ENCODE measurements at regions not wholly inside any gene's neighbourhood (a gene's known extent, or its start where the extent isn't known, plus 50 kb on each side); places are given as distances from the start of the nearest gene placed in this dataset.

- no peaks in the 10 kb centered on the region for H3K27me3 Mint-ChIP-seq (ENCODE audit: insufficient read depth, low read depth)
- TF ChIP-seq EZH2 (IDR thresholded peaks at IDR 0.05) (no peak), EZH2phosphoT487 (IDR thresholded peaks at IDR 0.05) (no peak), CTCF (IDR thresholded peaks at IDR 0.05) (no peak)
- H3K27ac Mint-ChIP-seq: no peak overlapping the region
Observed at GRCh38 chr2:185645529-185645928, 93.1 kb upstream of the FSIP2 start.

GRCh38 chr2:185658750-185659149 is 79.9 kb upstream of the FSIP2 start:
- Histone ChIP-seq H3K4me3 (no peak overlapping the region), H3K4me1 (no peaks in the 10 kb centered on the region), H3F3A (ENCODE audit: low read depth) (no peaks in the 10 kb centered on the region), H2AFZ (replicated peaks) (no peak overlapping the region), H3K27ac (no peak overlapping the region), H4K20me1 (ENCODE audit: low read depth) (no peaks in the 10 kb centered on the region), H3K4me2 (no peak overlapping the region), H3K79me2 (ENCODE audit: low read depth) (no peaks in the 10 kb centered on the region), H3K36me3 (no peaks in the 10 kb centered on the region), H3K9me3 (ENCODE audit: low read depth) (no peaks in the 10 kb centered on the region), H3K27me3 (no peaks in the 10 kb centered on the region), H3K9ac (no peak overlapping the region)
- DNase-seq (ENCODE audit: low spot score): no peak
- no peak overlapping the region for H3K27ac Mint-ChIP-seq
- no peak for TF ChIP-seq CTCF (IDR thresholded peaks at IDR 0.05)
- no peak for TF ChIP-seq EZH2phosphoT487 (IDR thresholded peaks at IDR 0.05)
- no peak for TF ChIP-seq EZH2 (IDR thresholded peaks at IDR 0.05)
- no peaks in the 10 kb centered on the region for H3K36me3 Mint-ChIP-seq
- no peaks in the 10 kb centered on the region for H3K4me1 Mint-ChIP-seq
- no peaks in the 10 kb centered on the region for H3K27me3 Mint-ChIP-seq (ENCODE audit: insufficient read depth, low read depth)
- H3K4me3 Mint-ChIP-seq: no peak overlapping the region
- no peaks in the 10 kb centered on the region for H3K9me3 Mint-ChIP-seq

More at GRCh38 chr2:185645529-185645928, 93.1 kb upstream of the FSIP2 start:
- H3F3A ChIP-seq (ENCODE audit: low read depth): no peaks in the 10 kb centered on the region
- peaks cover 6% of the 10 kb centered on the region for H4K20me1 ChIP-seq (ENCODE audit: low read depth)
- H3K4me2 ChIP-seq: no peak overlapping the region
- no peak overlapping the region for H2AFZ ChIP-seq (replicated peaks)
- no peak overlapping the region for H3K4me3 Mint-ChIP-seq
- H3K27me3 ChIP-seq: no peaks in the 10 kb centered on the region
- no peaks in the 10 kb centered on the region for H3K9me3 Mint-ChIP-seq
- no peak overlapping the region for H3K27ac ChIP-seq
- no peaks in the 10 kb centered on the region for H3K36me3 ChIP-seq
- H3K4me3 ChIP-seq: no peak overlapping the region
- no peaks in the 10 kb centered on the region for H3K79me2 ChIP-seq (ENCODE audit: low read depth)
- H3K4me1 ChIP-seq: peaks cover 12% of the 10 kb centered on the region
- no peaks in the 10 kb centered on the region for H3K9me3 ChIP-seq (ENCODE audit: low read depth)
- H3K9ac ChIP-seq: no peak overlapping the region
- H3K36me3 Mint-ChIP-seq: no peaks in the 10 kb centered on the region
- DNase-seq (ENCODE audit: low spot score): no peak
- H3K4me1 Mint-ChIP-seq: no peaks in the 10 kb centered on the region

GRCh38 chr2:185663811-185664210 is 74.8 kb upstream of the FSIP2 start:
- Histone ChIP-seq H3K27ac (no peak overlapping the region), H3K27me3 (no peaks in the 10 kb centered on the region), H3K4me2 (no peak overlapping the region), H2AFZ (replicated peaks) (no peak overlapping the region), H3K4me1 (no peaks in the 10 kb centered on the region), H4K20me1 (ENCODE audit: low read depth) (no peaks in the 10 kb centered on the region), H3K9me3 (ENCODE audit: low read depth) (no peaks in the 10 kb centered on the region), H3F3A (ENCODE audit: low read depth) (no peaks in the 10 kb centered on the region), H3K79me2 (ENCODE audit: low read depth) (no peaks in the 10 kb centered on the region), H3K9ac (no peak overlapping the region), H3K4me3 (no peak overlapping the region), H3K36me3 (no peaks in the 10 kb centered on the region)
- Mint-ChIP-seq H3K4me3 (no peak overlapping the region), H3K9me3 (no peaks in the 10 kb centered on the region), H3K27ac (no peak overlapping the region), H3K4me1 (no peaks in the 10 kb centered on the region), H3K27me3 (ENCODE audit: insufficient read depth, low read depth) (peaks cover 3% of the 10 kb centered on the region), H3K36me3 (no peaks in the 10 kb centered on the region)
- TF ChIP-seq CTCF (IDR thresholded peaks at IDR 0.05) (no peak), EZH2phosphoT487 (IDR thresholded peaks at IDR 0.05) (no peak), EZH2 (IDR thresholded peaks at IDR 0.05) (no peak)
- DNase-seq (ENCODE audit: low spot score): no peak
